ENCODE measurements at regions not wholly inside any gene's neighbourhood (a gene's known extent, or its start where the extent isn't known, plus 50 kb on each side); places are given as distances from the start of the nearest gene placed in this dataset.

DNA sequence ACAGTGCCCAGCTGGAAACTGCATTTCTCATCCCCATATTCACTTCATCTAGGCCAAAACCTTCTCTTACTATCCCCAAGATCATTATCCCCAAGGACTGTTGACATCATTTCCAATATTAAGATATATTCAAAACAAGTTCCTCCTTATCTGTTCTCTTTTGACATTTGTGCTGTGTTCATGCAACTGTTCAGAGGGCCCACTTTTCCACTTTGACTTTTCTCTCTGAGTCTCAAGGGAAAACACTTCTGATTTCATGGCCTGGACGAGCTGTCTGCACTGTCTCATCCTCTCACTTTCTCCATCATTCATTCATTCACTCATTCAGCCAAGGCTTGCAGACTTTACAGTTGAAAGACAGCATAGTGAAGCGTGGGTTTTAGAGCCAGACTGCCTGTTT is 173.7 kb upstream of the DAPK1 start:
- CTCF ChIA-PET: no interaction called here
- POLR2A ChIA-PET: no interaction called here
- DNase-seq (ENCODE audit: extremely low spot score): no peak

DNA sequence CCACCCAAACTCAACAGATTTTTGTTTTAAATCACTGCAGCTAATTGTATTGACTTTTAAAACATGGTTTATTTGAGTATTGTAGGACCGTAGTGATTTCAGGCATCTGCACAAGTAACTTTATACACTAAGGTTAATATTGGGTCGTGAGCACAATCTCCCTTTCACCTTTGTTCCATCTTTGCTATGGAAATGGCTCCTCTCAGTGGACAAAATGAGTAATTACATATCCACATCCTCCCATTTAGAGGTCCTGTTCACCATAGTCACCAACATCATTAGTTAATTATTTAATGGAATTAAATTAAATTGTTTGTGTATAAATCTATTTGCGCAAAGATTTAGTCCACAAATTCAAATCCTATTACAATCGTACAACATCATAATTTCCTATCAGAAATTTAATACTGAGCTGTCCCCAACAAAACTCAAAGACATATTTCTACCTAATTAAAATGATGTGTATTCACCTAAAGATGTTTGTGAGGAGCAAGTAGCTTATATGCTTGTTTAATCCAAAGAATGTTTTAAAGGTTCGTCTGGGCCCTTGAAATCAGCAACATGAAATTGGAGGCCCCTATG is 173.0 kb upstream of the DAPK1 start:
- peak; percentile 48 for DNase-seq (ENCODE audit: extremely low spot score)
- no peak for TF ChIP-seq HDGF (IDR thresholded peaks at IDR 0.05; ENCODE audit: borderline replicate concordance)
- TF ChIP-seq CTBP1 (IDR thresholded peaks at IDR 0.05; ENCODE audit: borderline replicate concordance): no peak
- no peak for TF ChIP-seq NFRKB (IDR thresholded peaks at IDR 0.05)
- TF ChIP-seq L3MBTL2 (conservative IDR thresholded peaks at IDR 0.05): no peak
- TF ChIP-seq, protein P1, sequence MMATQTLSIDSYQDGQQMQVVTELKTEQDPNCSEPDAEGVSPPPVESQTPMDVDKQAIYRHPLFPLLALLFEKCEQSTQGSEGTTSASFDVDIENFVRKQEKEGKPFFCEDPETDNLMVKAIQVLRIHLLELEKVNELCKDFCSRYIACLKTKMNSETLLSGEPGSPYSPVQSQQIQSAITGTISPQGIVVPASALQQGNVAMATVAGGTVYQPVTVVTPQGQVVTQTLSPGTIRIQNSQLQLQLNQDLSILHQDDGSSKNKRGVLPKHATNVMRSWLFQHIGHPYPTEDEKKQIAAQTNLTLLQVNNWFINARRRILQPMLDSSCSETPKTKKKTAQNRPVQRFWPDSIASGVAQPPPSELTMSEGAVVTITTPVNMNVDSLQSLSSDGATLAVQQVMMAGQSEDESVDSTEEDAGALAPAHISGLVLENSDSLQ (IDR thresholded peaks at IDR 0.05): no peak
- TF ChIP-seq FOXA1 (IDR thresholded peaks at IDR 0.05): no peak
- TF ChIP-seq FOXK2 (IDR thresholded peaks at IDR 0.05): no peak
- TF ChIP-seq SUZ12 (IDR thresholded peaks at IDR 0.05): no peak
- TF ChIP-seq FOXM1 (IDR thresholded peaks at IDR 0.05; ENCODE audit: borderline replicate concordance): no peak
- TF ChIP-seq BHLHE40 (IDR thresholded peaks at IDR 0.05; ENCODE audit: borderline replicate concordance): no peak
- TF ChIP-seq ZNF384 (IDR thresholded peaks at IDR 0.05): no peak
- no peak for TF ChIP-seq ARNT (IDR thresholded peaks at IDR 0.05)
- no peak for TF ChIP-seq SP1 (IDR thresholded peaks at IDR 0.05)
- TF ChIP-seq ELF4 (IDR thresholded peaks at IDR 0.05): no peak
- no peak for TF ChIP-seq LEF1 (IDR thresholded peaks at IDR 0.05; ENCODE audit: borderline replicate concordance)
- no peak for TF ChIP-seq TARDBP (IDR thresholded peaks at IDR 0.05)
- CTCF ChIA-PET: interaction anchor here (1.0 to 1.4 kb wide), 3 partner anchors 381 to 838 kb away, joined by 3 to 4 read pairs (median 3); no protein-coding TSS in a partner anchor
- POLR2A ChIA-PET: no interaction called here

More for the DNA sequence above, 173.7 kb upstream of the DAPK1 start:
- no peak for TF ChIP-seq FOXK2 (IDR thresholded peaks at IDR 0.05)
- TF ChIP-seq, protein P1 (IDR thresholded peaks at IDR 0.05): no peak
- no peak for TF ChIP-seq TARDBP (IDR thresholded peaks at IDR 0.05)
- TF ChIP-seq ELF4 (IDR thresholded peaks at IDR 0.05): no peak
- TF ChIP-seq SP1 (IDR thresholded peaks at IDR 0.05): no peak
- TF ChIP-seq HDGF (IDR thresholded peaks at IDR 0.05; ENCODE audit: borderline replicate concordance): no peak
- no peak for TF ChIP-seq BHLHE40 (IDR thresholded peaks at IDR 0.05; ENCODE audit: borderline replicate concordance)
- no peak for TF ChIP-seq LEF1 (IDR thresholded peaks at IDR 0.05; ENCODE audit: borderline replicate concordance)
- no peak for TF ChIP-seq FOXA1 (IDR thresholded peaks at IDR 0.05)
- no peak for TF ChIP-seq FOXM1 (IDR thresholded peaks at IDR 0.05; ENCODE audit: borderline replicate concordance)
- TF ChIP-seq CTBP1 (IDR thresholded peaks at IDR 0.05; ENCODE audit: borderline replicate concordance): no peak
- TF ChIP-seq ZNF384 (IDR thresholded peaks at IDR 0.05): no peak
- no peak for TF ChIP-seq NFRKB (IDR thresholded peaks at IDR 0.05)

DNA sequence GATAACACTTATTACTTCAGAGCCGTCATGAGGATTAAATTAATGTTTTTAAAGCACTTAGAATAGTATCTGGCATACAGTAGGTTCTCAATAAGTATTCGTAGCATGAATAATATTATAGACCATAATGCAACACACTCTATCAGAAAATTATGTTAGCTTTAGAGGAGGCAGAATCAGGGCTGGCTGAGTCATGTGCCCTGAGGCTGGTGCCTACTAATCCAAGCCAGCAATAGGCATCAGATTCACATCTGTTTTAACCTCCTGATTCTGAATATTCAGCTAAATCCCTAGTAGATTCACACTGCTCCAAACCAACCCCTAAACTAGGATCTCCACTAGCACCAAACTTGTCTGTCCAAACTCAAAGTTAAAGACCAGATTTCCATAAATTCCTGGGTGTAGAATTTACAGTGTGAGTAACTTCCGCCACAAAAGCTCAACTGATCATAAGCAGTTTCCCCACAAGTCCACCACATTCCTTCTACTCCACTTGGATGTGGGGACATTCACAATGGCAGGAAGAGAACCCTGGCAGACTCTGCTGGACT is 170.0 kb upstream of the DAPK1 start:
- TF ChIP-seq HDGF (IDR thresholded peaks at IDR 0.05; ENCODE audit: borderline replicate concordance) (no peak), L3MBTL2 (conservative IDR thresholded peaks at IDR 0.05) (no peak), SP1 (IDR thresholded peaks at IDR 0.05) (no peak), LEF1 (IDR thresholded peaks at IDR 0.05; ENCODE audit: borderline replicate concordance) (no peak), SUZ12 (IDR thresholded peaks at IDR 0.05) (no peak), ARNT (IDR thresholded peaks at IDR 0.05) (no peak)
- ChIA-PET CTCF (no interaction called here), POLR2A (no interaction called here)
- DNase-seq (ENCODE audit: extremely low spot score): no peak

DNA sequence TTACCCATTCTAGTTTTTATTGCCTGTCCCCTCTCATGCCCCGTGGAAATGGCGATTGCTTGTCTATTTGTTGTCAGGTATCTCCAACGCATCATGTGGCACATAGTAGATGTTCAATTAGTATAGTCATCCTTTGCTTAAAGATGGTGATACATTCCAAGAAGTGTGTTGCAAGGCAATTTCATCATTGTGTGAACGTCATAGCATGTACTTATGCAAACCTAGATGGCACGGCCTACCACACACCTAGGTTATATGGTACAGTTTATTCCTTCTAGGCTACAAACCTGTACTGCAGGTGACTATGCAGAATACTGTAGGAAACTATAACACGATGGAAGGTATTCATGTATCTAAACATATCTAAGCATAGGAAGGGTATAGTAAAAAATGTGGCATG is 163.9 kb upstream of the DAPK1 start:
- DNase-seq (ENCODE audit: extremely low spot score): no peak
- CTCF ChIA-PET: no interaction called here
- POLR2A ChIA-PET: no interaction called here
- no peak for TF ChIP-seq SP1 (IDR thresholded peaks at IDR 0.05)
- no peak for TF ChIP-seq ARNT (IDR thresholded peaks at IDR 0.05)
- TF ChIP-seq SUZ12 (IDR thresholded peaks at IDR 0.05): no peak
- no peak for TF ChIP-seq ELF4 (IDR thresholded peaks at IDR 0.05)
- TF ChIP-seq BHLHE40 (IDR thresholded peaks at IDR 0.05; ENCODE audit: borderline replicate concordance): no peak
- TF ChIP-seq TARDBP (IDR thresholded peaks at IDR 0.05): no peak
- TF ChIP-seq, protein P1 (IDR thresholded peaks at IDR 0.05): no peak
- TF ChIP-seq FOXK2 (IDR thresholded peaks at IDR 0.05): no peak
- TF ChIP-seq CTBP1 (IDR thresholded peaks at IDR 0.05; ENCODE audit: borderline replicate concordance): no peak
- TF ChIP-seq HDGF (IDR thresholded peaks at IDR 0.05; ENCODE audit: borderline replicate concordance): no peak
- TF ChIP-seq FOXM1 (IDR thresholded peaks at IDR 0.05; ENCODE audit: borderline replicate concordance): no peak
- TF ChIP-seq LEF1 (IDR thresholded peaks at IDR 0.05; ENCODE audit: borderline replicate concordance): no peak
- no peak for TF ChIP-seq L3MBTL2 (conservative IDR thresholded peaks at IDR 0.05)
- no peak for TF ChIP-seq FOXA1 (IDR thresholded peaks at IDR 0.05)
- TF ChIP-seq ZNF384 (IDR thresholded peaks at IDR 0.05): no peak
- no peak for TF ChIP-seq NFRKB (IDR thresholded peaks at IDR 0.05)

DNA sequence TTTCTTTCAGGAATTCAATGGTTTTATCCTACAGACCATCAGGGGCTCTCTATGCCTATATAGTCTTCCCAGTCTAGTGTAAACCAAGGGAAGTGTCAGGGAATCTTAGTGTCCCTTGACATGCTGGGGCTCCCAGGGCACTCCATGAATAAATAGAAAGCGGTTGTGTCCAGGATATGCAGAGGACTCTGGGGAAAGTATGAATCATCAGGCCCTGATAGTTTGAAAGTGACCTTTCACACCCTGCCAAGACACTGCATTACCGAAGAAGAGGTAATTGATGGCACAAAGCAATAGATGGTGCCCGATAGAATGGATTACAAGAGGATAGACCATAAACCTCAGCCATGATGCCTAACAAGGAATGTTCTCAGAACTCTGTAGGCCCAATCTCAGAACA is 163.3 kb upstream of the DAPK1 start:
- CTCF ChIA-PET: interaction anchor here (0.6 kb wide), 1 partner anchor 391 kb away, joined by 3 read pairs; no protein-coding TSS in a partner anchor
- POLR2A ChIA-PET: no interaction called here

More for the DNA sequence above, 163.3 kb upstream of the DAPK1 start:
- TF ChIP-seq TARDBP (IDR thresholded peaks at IDR 0.05): no peak
- no peak for TF ChIP-seq BHLHE40 (IDR thresholded peaks at IDR 0.05; ENCODE audit: borderline replicate concordance)
- TF ChIP-seq FOXM1 (IDR thresholded peaks at IDR 0.05; ENCODE audit: borderline replicate concordance): no peak
- no peak for TF ChIP-seq ZNF384 (IDR thresholded peaks at IDR 0.05)
- TF ChIP-seq FOXK2 (IDR thresholded peaks at IDR 0.05): no peak
- no peak for TF ChIP-seq HDGF (IDR thresholded peaks at IDR 0.05; ENCODE audit: borderline replicate concordance)
- no peak for TF ChIP-seq NFRKB (IDR thresholded peaks at IDR 0.05)
- no peak for TF ChIP-seq CTBP1 (IDR thresholded peaks at IDR 0.05; ENCODE audit: borderline replicate concordance)
- TF ChIP-seq ELF4 (IDR thresholded peaks at IDR 0.05): no peak
- TF ChIP-seq SUZ12 (IDR thresholded peaks at IDR 0.05): no peak
- TF ChIP-seq, protein P1 (IDR thresholded peaks at IDR 0.05): no peak
- no peak for TF ChIP-seq L3MBTL2 (conservative IDR thresholded peaks at IDR 0.05)
- no peak for TF ChIP-seq LEF1 (IDR thresholded peaks at IDR 0.05; ENCODE audit: borderline replicate concordance)
- TF ChIP-seq ARNT (IDR thresholded peaks at IDR 0.05): no peak
- no peak for TF ChIP-seq SP1 (IDR thresholded peaks at IDR 0.05)
- no peak for TF ChIP-seq FOXA1 (IDR thresholded peaks at IDR 0.05)
- DNase-seq (ENCODE audit: extremely low spot score): no peak
